Natural killer cell (primary cell): ENCODE measurements at regions not wholly inside any gene's neighbourhood (a gene's known extent, or its start where the extent isn't known, plus 50 kb on each side); places are given as distances from the start of the nearest gene placed in this dataset.

Source experiments
- ATAC-seq, 3 donors: fragments of 150-1000 bp in 2 of 3; fragments of 200-7000 bp in 1 of 3; cut with Tn5 transposase; 1 replicate in 1 of 3; 2 replicates in 2 of 3; pipeline ENCODE4 v1.10.0; 2021; ENCODE audit warnings: mild to moderate bottlenecking in 2 of 3, moderate library complexity in 2 of 3
- DNase-seq, 2 donors: peaks; one replicate each; pipeline versions ENCODE4 v3.0.0 to v3.0.0-alpha.2; 2013 to 2021; ENCODE audit warnings: mixed read lengths in 1 of 2
- H3K27ac ChIP-seq: one replicate; pipeline ENCODE4 v1.5.1; 2013; ENCODE audit warnings: mild to moderate bottlenecking, low read length
- H3K27me3 ChIP-seq: one replicate; pipeline ENCODE4 v1.6.1; 2013; ENCODE audit warnings: low read length; ENCODE audit not compliant: control insufficient read depth, insufficient read depth
- H3K36me3 ChIP-seq: one replicate; pipeline ENCODE4 v1.6.1; 2013; ENCODE audit warnings: low read length; ENCODE audit not compliant: control insufficient read depth, insufficient read depth
- H3K4me1 ChIP-seq: one replicate; pipeline ENCODE4 v1.6.1; 2013; ENCODE audit warnings: low read length; ENCODE audit not compliant: control insufficient read depth, insufficient read depth
- H3K4me3 ChIP-seq: one replicate; pipeline ENCODE4 v1.5.1; 2013; ENCODE audit warnings: low read length
- H3K9me3 ChIP-seq: one replicate; pipeline ENCODE4 v1.6.1; 2013; ENCODE audit warnings: low read length; ENCODE audit not compliant: control insufficient read depth, insufficient read depth
- H3K27ac Mint-ChIP-seq, 2 donors: one replicate each; pipeline ENCODE4 v1.8.0; 2022; ENCODE audit warnings: mild to moderate bottlenecking in 2 of 2, mixed read lengths in 2 of 2, moderate library complexity in 1 of 2
- H3K27me3 Mint-ChIP-seq, 2 donors: one replicate each; pipeline ENCODE4 v1.8.0; 2022; ENCODE audit warnings: low read depth in 2 of 2, mixed read lengths in 2 of 2
- H3K36me3 Mint-ChIP-seq: one replicate; pipeline ENCODE4 v1.8.0; 2022; ENCODE audit warnings: mixed read lengths
- H3K4me1 Mint-ChIP-seq, 2 donors: one replicate each; pipeline ENCODE4 v1.8.0; 2022; ENCODE audit warnings: mixed read lengths in 2 of 2
- H3K4me3 Mint-ChIP-seq: one replicate; pipeline ENCODE4 v1.8.0; 2022; ENCODE audit warnings: mild to moderate bottlenecking, moderate library complexity, mixed read lengths
- H3K9me3 Mint-ChIP-seq, 2 donors: one replicate each; pipeline ENCODE4 v1.8.0; 2022; ENCODE audit warnings: mixed read lengths in 2 of 2
- WGBS: methylation state at CpG from one replicate; pipeline ENCODE4 v1.1.7; 2013; ENCODE audit warnings: missing lambda C conversion rate; ENCODE audit not compliant: insufficient coverage; 5-methylcytosine and 5-hydroxymethylcytosine counted together
- intact Hi-C: fragments of 100-400 bp; cut with micrococcal nuclease; formaldehyde crosslinking; loops from one replicate; pipeline ENCODE4 v1.14.2; 2022
- TF ChIP-seq, protein P1 (sequence below): fragments of 200-600 bp; IDR thresholded peaks from one replicate; pipeline ENCODE4 v1.8.0; 2022; ENCODE audit warnings: antibody characterized with exemption

DNA sequence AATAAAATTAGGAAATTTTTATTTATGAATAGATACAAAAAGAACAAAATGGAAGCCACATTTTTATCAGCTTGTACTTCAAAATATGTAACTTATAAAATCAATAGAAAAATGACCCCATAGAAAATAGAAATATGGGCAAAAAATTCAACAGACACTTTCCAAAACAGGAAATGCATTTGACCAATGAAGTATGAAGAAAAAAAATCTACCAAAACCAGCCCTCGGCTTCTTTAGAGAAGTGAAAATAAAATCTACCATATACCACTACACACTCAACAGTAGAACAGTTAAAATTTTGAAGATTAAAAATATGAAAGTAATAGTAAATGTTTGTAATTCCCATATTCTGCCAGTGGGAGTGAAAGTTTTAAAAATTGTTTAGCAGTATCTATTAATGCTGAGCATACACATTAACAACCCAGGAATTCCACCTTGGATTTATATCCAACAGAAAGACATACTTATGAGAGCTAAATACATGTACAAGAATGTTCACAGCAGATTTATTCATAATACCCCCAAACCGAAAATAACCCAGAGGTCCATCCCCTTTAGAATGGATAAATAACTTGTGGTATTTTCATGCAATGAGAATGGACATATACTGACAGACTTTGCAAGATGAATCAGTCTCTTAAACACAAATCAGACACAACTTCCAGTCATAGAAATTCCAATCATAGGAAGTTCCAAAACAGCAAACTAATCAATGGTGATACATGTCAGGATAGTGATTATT lies 318.0 kb downstream of the FIGN start:
- peaks cover 6 to 15% of the 10 kb centered on the region in 2 donors for H3K9me3 Mint-ChIP-seq
- ATAC-seq, result no peak

DNA sequence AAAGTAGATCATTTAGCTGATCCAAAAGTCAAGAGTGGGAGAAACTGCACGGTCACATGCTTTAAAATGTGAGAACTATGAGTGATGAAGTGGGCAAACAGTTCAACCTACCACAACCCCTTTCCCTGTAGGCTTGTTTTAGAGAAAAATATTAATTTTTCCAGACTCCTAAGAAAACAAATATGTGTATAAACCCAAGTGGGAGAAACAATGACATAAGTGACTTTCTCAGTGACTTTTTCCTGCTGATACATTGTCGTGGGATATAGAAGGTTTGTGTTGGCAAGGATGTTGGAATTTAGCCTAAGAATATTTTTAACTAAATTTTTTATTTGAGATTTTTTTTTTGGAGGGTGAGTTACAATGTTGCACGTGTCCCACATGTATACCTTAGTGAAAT lies 321.7 kb downstream of the FIGN start:
- no peaks in the 10 kb centered on the region for H3K4me1 ChIP-seq
- Mint-ChIP-seq H3K27me3 (no peaks in the 10 kb centered on the region), H3K9me3 (peaks cover 10 to 13% of the 10 kb centered on the region in 2 donors), H3K36me3 (no peaks in the 10 kb centered on the region), H3K27ac (no peak overlapping the region), H3K4me1 (no peaks in the 10 kb centered on the region), H3K4me3 (no peak overlapping the region)
- no peak overlapping the region for H3K4me3 ChIP-seq
- intact Hi-C loops, result no loop called here
- no peak overlapping the region for H3K27ac ChIP-seq
- H3K9me3 ChIP-seq, result no peaks in the 10 kb centered on the region
- no peaks in the 10 kb centered on the region for H3K27me3 ChIP-seq
- no peaks in the 10 kb centered on the region for H3K36me3 ChIP-seq
- 82% methylated on average over 2 of the region's 3 CpGs for WGBS
- no peak for ATAC-seq
- TF ChIP-seq, protein P1, sequence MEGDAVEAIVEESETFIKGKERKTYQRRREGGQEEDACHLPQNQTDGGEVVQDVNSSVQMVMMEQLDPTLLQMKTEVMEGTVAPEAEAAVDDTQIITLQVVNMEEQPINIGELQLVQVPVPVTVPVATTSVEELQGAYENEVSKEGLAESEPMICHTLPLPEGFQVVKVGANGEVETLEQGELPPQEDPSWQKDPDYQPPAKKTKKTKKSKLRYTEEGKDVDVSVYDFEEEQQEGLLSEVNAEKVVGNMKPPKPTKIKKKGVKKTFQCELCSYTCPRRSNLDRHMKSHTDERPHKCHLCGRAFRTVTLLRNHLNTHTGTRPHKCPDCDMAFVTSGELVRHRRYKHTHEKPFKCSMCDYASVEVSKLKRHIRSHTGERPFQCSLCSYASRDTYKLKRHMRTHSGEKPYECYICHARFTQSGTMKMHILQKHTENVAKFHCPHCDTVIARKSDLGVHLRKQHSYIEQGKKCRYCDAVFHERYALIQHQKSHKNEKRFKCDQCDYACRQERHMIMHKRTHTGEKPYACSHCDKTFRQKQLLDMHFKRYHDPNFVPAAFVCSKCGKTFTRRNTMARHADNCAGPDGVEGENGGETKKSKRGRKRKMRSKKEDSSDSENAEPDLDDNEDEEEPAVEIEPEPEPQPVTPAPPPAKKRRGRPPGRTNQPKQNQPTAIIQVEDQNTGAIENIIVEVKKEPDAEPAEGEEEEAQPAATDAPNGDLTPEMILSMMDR, result no peak
- no peak for DNase-seq

More for the DNA sequence above, 318.0 kb downstream of the FIGN start:
- WGBS, result no CpG with 5 or more reads among the region's 2 CpGs
- Mint-ChIP-seq H3K27me3 (no peaks in the 10 kb centered on the region), H3K36me3 (peaks cover 8% of the 10 kb centered on the region), H3K4me3 (no peak overlapping the region), H3K27ac (no peak overlapping the region), H3K4me1 (no peaks in the 10 kb centered on the region)
- TF ChIP-seq, protein P1, result no peak
- DNase-seq, result no peak
- H3K36me3 ChIP-seq, result no peaks in the 10 kb centered on the region
- intact Hi-C loops, result no loop called here
- H3K27me3 ChIP-seq, result no peaks in the 10 kb centered on the region
- H3K4me3 ChIP-seq, result no peak overlapping the region
- no peaks in the 10 kb centered on the region for H3K9me3 ChIP-seq
- no peak overlapping the region for H3K27ac ChIP-seq
- H3K4me1 ChIP-seq, result no peaks in the 10 kb centered on the region

DNA sequence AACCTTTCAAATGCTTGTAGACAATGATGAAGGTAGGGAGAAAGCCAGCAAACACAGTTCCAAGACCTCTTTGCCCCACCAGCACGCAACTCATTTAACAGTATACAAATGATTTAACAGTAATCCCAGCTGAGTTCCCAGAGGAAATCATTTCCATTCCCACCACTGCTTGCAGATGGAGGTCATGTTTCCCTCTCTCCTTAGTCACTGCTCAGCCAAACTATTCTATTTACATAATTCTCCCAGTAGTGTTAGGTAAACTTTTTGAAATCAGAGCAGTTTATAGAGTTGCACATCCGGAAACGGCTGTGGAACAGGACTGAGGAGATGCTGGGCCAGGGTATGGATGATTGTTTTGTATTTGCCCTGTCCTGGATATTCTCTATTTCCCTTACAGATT lies 328.5 kb downstream of the FIGN start:
- no peaks in the 10 kb centered on the region for H3K27me3 ChIP-seq
- ATAC-seq (no peak), DNase-seq (no peak)
- H3K4me3 ChIP-seq, result no peak overlapping the region
- H3K9me3 Mint-ChIP-seq, result peaks cover 13% of the 10 kb centered on the region in 2 donors
- no peaks in the 10 kb centered on the region for H3K4me1 Mint-ChIP-seq
- no peaks in the 10 kb centered on the region for H3K36me3 Mint-ChIP-seq
- no peak overlapping the region for H3K27ac Mint-ChIP-seq
- no peaks in the 10 kb centered on the region for H3K9me3 ChIP-seq
- no peak overlapping the region for H3K27ac ChIP-seq
- TF ChIP-seq, protein P1, result no peak
- no peaks in the 10 kb centered on the region for H3K36me3 ChIP-seq
- intact Hi-C loops, result no loop called here
- no peaks in the 10 kb centered on the region for H3K4me1 ChIP-seq
- no peaks in the 10 kb centered on the region for H3K27me3 Mint-ChIP-seq
- 65% methylated on average over 3 of the region's 3 CpGs for WGBS
- H3K4me3 Mint-ChIP-seq, result no peak overlapping the region

DNA sequence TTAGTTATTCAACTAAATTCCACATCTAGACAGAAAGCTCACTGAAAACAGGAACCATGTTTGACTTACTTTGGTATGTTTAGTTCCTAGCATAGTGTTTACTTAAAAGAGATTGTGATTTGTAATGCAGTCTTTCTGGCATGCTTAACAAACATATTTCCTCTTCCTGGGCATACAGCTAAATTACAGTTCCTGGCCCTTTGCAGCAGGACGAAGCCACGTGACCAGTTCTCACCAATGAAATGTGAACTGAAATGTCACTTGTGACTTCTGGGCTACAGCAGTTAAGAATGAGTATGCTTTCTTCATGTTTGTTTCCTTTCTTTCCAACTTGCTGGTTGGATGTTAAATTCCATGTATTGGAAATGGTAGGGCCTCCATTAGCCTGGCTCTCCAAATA lies 330.5 kb downstream of the FIGN start:
- TF ChIP-seq, protein P1, result no peak
- 77% methylated on average over 2 of the region's 2 CpGs for WGBS
- no peaks in the 10 kb centered on the region for H3K27me3 ChIP-seq
- Mint-ChIP-seq H3K36me3 (no peaks in the 10 kb centered on the region), H3K27ac (no peak overlapping the region), H3K27me3 (no peaks in the 10 kb centered on the region), H3K9me3 (peaks cover 9 to 16% of the 10 kb centered on the region in 2 donors), H3K4me3 (no peak overlapping the region), H3K4me1 (no peaks in the 10 kb centered on the region)
- no peaks in the 10 kb centered on the region for H3K4me1 ChIP-seq
- H3K36me3 ChIP-seq, result no peaks in the 10 kb centered on the region
- H3K4me3 ChIP-seq, result no peak overlapping the region
- intact Hi-C loops, result no loop called here
- H3K27ac ChIP-seq, result no peak overlapping the region
- no peak for DNase-seq
- no peaks in the 10 kb centered on the region for H3K9me3 ChIP-seq
- ATAC-seq, result no peak
